ENCODE measurements at regions not wholly inside any gene's neighbourhood (a gene's known extent, or its start where the extent isn't known, plus 50 kb on each side); places are given as distances from the start of the nearest gene placed in this dataset.

GRCh38 chr2:5231287-5231686, 460.9 kb upstream of the SOX11 start:
- H3K79me2 ChIP-seq (ENCODE audit: control insufficient read depth, insufficient read depth, low read length): no peaks in the 10 kb centered on the region
- H3K4me2 ChIP-seq (ENCODE audit: control insufficient read depth, insufficient read depth): no peak overlapping the region
- ATAC-seq (no peak), DNase-seq (ENCODE audit: low read depth, low spot score) (no peak), FAIRE-seq (no peak)
- H3K9ac ChIP-seq (ENCODE audit: control insufficient read depth, insufficient read depth, low read length): no peak overlapping the region
- TF ChIP-seq ZNF687 (IDR thresholded peaks at IDR 0.05): no peak
- TF ChIP-seq POLR2AphosphoS5 (IDR thresholded peaks at IDR 0.05; ENCODE audit: low read length): no peak
- no peak for TF ChIP-seq ZZZ3 (IDR thresholded peaks at IDR 0.05; ENCODE audit: control insufficient read depth, insufficient read length, low read depth)
- TF ChIP-seq EGR1 (IDR thresholded peaks at IDR 0.05; ENCODE audit: borderline replicate concordance in 1 of 2, low read depth in 2 of 2, low read length in 2 of 2): no peak
- no peaks in the 10 kb centered on the region for H3K9me3 ChIP-seq (replicated peaks; ENCODE audit: control insufficient read depth, insufficient read depth, low read length)
- POLR2A ChIA-PET: no interaction called here
- no peaks in the 10 kb centered on the region for H3K27me3 ChIP-seq (replicated peaks in 1 of 2; ENCODE audit: control insufficient read depth in 2 of 2, insufficient read depth in 2 of 2, low read length in 1 of 2)
- H4K20me1 ChIP-seq (ENCODE audit: control insufficient read depth, insufficient read depth): no peaks in the 10 kb centered on the region
- intact Hi-C loops (cut with micrococcal nuclease; ENCODE audit: unreplicated experiment) (no loop called here), in situ Hi-C loops (cut with MboI) (no loop called here)
- H3K4me1 ChIP-seq (ENCODE audit: control insufficient read depth, insufficient read depth, low read length): no peaks in the 10 kb centered on the region
- WGBS (ENCODE audit: insufficient coverage, insufficient replicate concordance, low lambda C conversion rate, missing lambda C conversion rate): 20% methylated on average over 2 of the region's 2 CpGs
- no peak overlapping the region for H2AFZ ChIP-seq (ENCODE audit: control insufficient read depth, low read depth, low read length)
- CTCF ChIA-PET: interaction anchor here (0.6 kb wide), 1 partner anchor 359 kb away, joined by 3 read pairs; no protein-coding TSS in a partner anchor
- H3K36me3 ChIP-seq (ENCODE audit: control insufficient read depth in 2 of 2, insufficient read depth in 2 of 2, low read length in 1 of 2): no peaks in the 10 kb centered on the region
- no TSS peak for BruUV-seq (replicated peaks)
- H3K27ac ChIP-seq (ENCODE audit: control insufficient read depth, insufficient read depth): no peak overlapping the region
- H3K4me3 ChIP-seq: no peak overlapping the region
- RAD21 ChIA-PET (ENCODE audit: unreplicated experiment): no interaction called here
- SMC1A ChIA-PET (ENCODE audit: uncharacterized antibody, unreplicated experiment): no interaction called here

Data from GM12878 (cell line).